Loucy (cell line): ENCODE measurements at regions not wholly inside any gene's neighbourhood (a gene's known extent, or its start where the extent isn't known, plus 50 kb on each side); places are given as distances from the start of the nearest gene placed in this dataset.

Experiments used
- H2AFZ ChIP-seq: fragments of 200-600 bp; sonication (generic); 2 replicates; pipeline ENCODE4 v1.6.0; 2016; ENCODE audit warnings: antibody characterized with exemption, mild to moderate bottlenecking, low read length, moderate library complexity
- H3F3A ChIP-seq: fragments of 200-600 bp; 2 replicates; pipeline ENCODE4 v1.6.0; 2016; ENCODE audit warnings: antibody characterized with exemption, low read depth, mild to moderate bottlenecking
- H3K27me3 ChIP-seq: fragments of 200-600 bp; sonication (generic); 2 replicates; pipeline ENCODE4 v1.6.1; 2014; ENCODE audit warnings: low read length, mild to moderate bottlenecking; ENCODE audit not compliant: insufficient read depth, poor library complexity, severe bottlenecking
- H3K36me3 ChIP-seq: fragments of 200-600 bp; sonication (generic); 2 replicates; pipeline ENCODE4 v1.6.1; 2016; ENCODE audit warnings: low read length; ENCODE audit not compliant: insufficient read depth
- H3K4me1 ChIP-seq: fragments of 200-600 bp; sonication (generic); 2 replicates; pipeline ENCODE4 v1.5.1; 2014; ENCODE audit warnings: low read length, mild to moderate bottlenecking; ENCODE audit not compliant: insufficient read depth, poor library complexity, severe bottlenecking
- H3K4me2 ChIP-seq: fragments of 200-600 bp; sonication (generic); 2 replicates; pipeline ENCODE4 v1.6.0; 2014; ENCODE audit warnings: antibody characterized with exemption, low read length, low read depth, mild to moderate bottlenecking; ENCODE audit not compliant: poor library complexity, severe bottlenecking
- H3K4me3 ChIP-seq: fragments of 200-600 bp; sonication (generic); 2 replicates; pipeline ENCODE4 v1.5.1; 2014; ENCODE audit warnings: low read length, mild to moderate bottlenecking, mixed read lengths; ENCODE audit not compliant: poor library complexity, severe bottlenecking
- H3K79me2 ChIP-seq: fragments of 200-600 bp; sonication (generic); 2 replicates; pipeline ENCODE4 v1.6.1; 2014; ENCODE audit warnings: low read length; ENCODE audit not compliant: insufficient read depth
- H3K9ac ChIP-seq: fragments of 200-600 bp; sonication (generic); 2 replicates; pipeline ENCODE4 v1.6.0; 2014; ENCODE audit warnings: mild to moderate bottlenecking, low read depth, low read length, moderate library complexity; ENCODE audit not compliant: poor library complexity, severe bottlenecking
- H3K9me2 ChIP-seq: fragments of 200-600 bp; sonication (generic); replicated peaks from 2 replicates; pipeline ENCODE4 v1.6.1; 2016; ENCODE audit warnings: low read depth, low read length, mixed read lengths
- H3K9me3 ChIP-seq: fragments of 200-600 bp; sonication (generic); 2 replicates; pipeline ENCODE4 v1.6.1; 2014; ENCODE audit warnings: mild to moderate bottlenecking, antibody characterized with exemption, low read length, low read depth; ENCODE audit not compliant: insufficient read depth
- H4K20me1 ChIP-seq: fragments of 200-600 bp; sonication (generic); 2 replicates; pipeline ENCODE4 v1.6.0; 2014; ENCODE audit warnings: antibody characterized with exemption, low read length, mild to moderate bottlenecking; ENCODE audit not compliant: insufficient read depth, poor library complexity, severe bottlenecking
- EZH2phosphoT487 ChIP-seq: fragments of 200-600 bp; IDR thresholded peaks from 2 replicates; pipeline ENCODE4 v1.6.1; 2018; ENCODE audit warnings: antibody characterized with exemption, mild to moderate bottlenecking, moderate library complexity, borderline replicate concordance
- TF ChIP-seq, protein P1 (sequence below): fragments of 200-600 bp; sonication (generic); conservative IDR thresholded peaks from 2 replicates; pipeline ENCODE4 v1.5.1; 2014; ENCODE audit warnings: mild to moderate bottlenecking, antibody characterized with exemption, low read length

DNA sequence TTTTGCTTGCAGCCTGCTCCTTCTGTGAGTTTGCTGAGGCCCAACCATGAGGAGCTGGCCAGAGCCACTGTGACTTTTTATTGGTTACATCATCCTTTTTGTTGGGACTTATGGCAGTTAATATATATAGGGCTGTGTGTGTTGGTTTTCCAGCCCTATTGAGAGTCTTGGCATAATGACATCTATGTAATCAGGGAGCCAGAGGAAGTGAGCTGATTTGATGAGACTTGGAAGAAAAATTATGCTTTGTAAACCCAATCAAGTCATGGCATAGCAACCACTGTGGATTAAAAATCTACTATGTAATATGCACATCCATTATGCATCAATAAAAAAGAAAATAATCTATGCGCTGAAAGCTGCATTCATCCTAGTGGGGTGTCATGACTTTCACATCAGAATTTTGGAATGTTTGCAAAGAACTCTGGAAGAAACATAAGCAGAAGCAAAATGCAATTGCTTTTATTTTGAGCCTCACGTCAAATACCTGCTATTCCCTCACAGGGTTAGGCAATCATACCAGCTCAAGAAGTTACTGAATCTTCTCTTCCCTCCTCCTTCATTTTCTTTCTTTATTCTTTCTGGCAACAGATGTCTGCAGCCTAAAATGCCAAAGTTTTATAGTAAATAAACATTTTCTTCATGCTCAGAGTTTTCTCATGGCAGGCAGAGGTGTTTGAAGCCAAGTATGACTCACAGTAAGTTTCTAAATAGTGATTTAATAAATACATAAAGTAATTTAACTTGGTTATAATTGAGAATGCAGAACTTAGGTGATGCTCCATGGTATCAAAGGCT, 308.5 kb downstream of the KCNS3 start:
- H3K27me3 ChIP-seq = no peaks in the 10 kb centered on the region
- H3K36me3 ChIP-seq = no peaks in the 10 kb centered on the region
- H3K4me2 ChIP-seq = no peak overlapping the region
- H2AFZ ChIP-seq = no peak overlapping the region
- H3K9ac ChIP-seq = no peak overlapping the region
- H3K9me3 ChIP-seq = no peaks in the 10 kb centered on the region
- no peaks in the 10 kb centered on the region for H3K79me2 ChIP-seq
- H3K9me2 ChIP-seq = no peaks in the 10 kb centered on the region
- no peak for TF ChIP-seq EZH2phosphoT487
- TF ChIP-seq, protein P1, sequence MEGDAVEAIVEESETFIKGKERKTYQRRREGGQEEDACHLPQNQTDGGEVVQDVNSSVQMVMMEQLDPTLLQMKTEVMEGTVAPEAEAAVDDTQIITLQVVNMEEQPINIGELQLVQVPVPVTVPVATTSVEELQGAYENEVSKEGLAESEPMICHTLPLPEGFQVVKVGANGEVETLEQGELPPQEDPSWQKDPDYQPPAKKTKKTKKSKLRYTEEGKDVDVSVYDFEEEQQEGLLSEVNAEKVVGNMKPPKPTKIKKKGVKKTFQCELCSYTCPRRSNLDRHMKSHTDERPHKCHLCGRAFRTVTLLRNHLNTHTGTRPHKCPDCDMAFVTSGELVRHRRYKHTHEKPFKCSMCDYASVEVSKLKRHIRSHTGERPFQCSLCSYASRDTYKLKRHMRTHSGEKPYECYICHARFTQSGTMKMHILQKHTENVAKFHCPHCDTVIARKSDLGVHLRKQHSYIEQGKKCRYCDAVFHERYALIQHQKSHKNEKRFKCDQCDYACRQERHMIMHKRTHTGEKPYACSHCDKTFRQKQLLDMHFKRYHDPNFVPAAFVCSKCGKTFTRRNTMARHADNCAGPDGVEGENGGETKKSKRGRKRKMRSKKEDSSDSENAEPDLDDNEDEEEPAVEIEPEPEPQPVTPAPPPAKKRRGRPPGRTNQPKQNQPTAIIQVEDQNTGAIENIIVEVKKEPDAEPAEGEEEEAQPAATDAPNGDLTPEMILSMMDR = no peak
- H3K4me1 ChIP-seq = peaks cover 2% of the 10 kb centered on the region
- no peak overlapping the region for H3K4me3 ChIP-seq
- H4K20me1 ChIP-seq = no peaks in the 10 kb centered on the region
- H3F3A ChIP-seq = no peaks in the 10 kb centered on the region

DNA sequence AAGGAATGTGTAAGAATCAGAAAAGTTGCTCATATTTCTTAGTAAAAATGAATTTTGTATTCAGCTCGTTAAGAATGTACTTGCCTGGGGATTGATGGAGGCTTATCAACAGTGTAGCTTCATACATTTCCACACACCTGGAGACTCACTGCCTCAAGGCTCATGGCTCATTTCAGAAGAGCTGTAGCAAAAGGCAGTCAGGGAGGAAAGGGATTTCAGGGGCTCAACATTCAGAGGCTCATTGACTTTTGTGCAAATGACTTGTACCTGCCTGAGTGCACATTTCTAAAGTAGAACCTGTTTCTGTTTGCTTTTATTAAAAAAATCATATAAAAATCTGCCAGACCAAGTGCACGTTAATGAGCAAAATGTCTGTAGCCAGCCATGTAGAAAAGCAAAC, 304.4 kb downstream of the KCNS3 start:
- no peak overlapping the region for H3K9ac ChIP-seq

DNA sequence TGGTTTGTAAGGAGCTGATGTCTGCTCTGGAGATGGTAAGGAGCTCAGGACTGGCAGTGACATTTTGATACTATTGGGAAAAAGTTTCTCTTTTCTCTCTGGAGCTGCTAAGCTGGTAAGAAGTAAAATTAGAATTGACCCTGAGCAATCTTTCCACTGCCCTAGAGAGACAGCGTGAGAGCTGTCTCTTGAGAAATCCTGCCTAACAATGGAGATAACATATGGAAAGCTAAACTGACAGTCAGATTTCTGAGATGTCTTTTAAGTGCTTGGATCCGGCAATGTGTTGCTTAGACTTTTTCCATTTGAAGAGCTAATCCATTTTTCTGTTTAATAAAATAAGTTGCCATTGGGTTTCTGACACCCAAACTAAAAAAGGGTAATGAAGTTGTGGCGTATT, 302.4 kb downstream of the KCNS3 start:
- Histone ChIP-seq H3K4me1 (peaks cover 2% of the 10 kb centered on the region), H3K27me3 (no peaks in the 10 kb centered on the region), H3K4me3 (no peak overlapping the region), H3K79me2 (no peaks in the 10 kb centered on the region), H2AFZ (no peak overlapping the region), H3K9ac (no peak overlapping the region), H3K9me3 (no peaks in the 10 kb centered on the region), H4K20me1 (no peaks in the 10 kb centered on the region), H3K4me2 (no peak overlapping the region), H3K36me3 (no peaks in the 10 kb centered on the region), H3K9me2 (no peaks in the 10 kb centered on the region), H3F3A (no peaks in the 10 kb centered on the region)
- TF ChIP-seq, protein P1 = no peak
- no peak for TF ChIP-seq EZH2phosphoT487

More for the DNA sequence above, 304.4 kb downstream of the KCNS3 start:
- H3K9me2 ChIP-seq = no peaks in the 10 kb centered on the region
- no peak overlapping the region for H3K4me3 ChIP-seq
- H3K27me3 ChIP-seq = no peaks in the 10 kb centered on the region
- peaks cover 2% of the 10 kb centered on the region for H3K4me1 ChIP-seq
- no peaks in the 10 kb centered on the region for H3K36me3 ChIP-seq
- TF ChIP-seq, protein P1 = no peak
- TF ChIP-seq EZH2phosphoT487 = no peak
- H3F3A ChIP-seq = no peaks in the 10 kb centered on the region
- H3K4me2 ChIP-seq = no peak overlapping the region
- no peaks in the 10 kb centered on the region for H3K9me3 ChIP-seq
- no peaks in the 10 kb centered on the region for H3K79me2 ChIP-seq
- H2AFZ ChIP-seq = no peak overlapping the region
- no peaks in the 10 kb centered on the region for H4K20me1 ChIP-seq
